ENCODE measurements at regions not wholly inside any gene's neighbourhood (a gene's known extent, or its start where the extent isn't known, plus 50 kb on each side); places are given as distances from the start of the nearest gene placed in this dataset.

GRCh38 chr1:5559078-5559477, 433.1 kb downstream of the NPHP4 start:
- no peak for ATAC-seq
- intact Hi-C loops (cut with DNase I), result no loop called here
- WGBS (ENCODE audit: insufficient coverage, low coverage, low lambda C conversion rate, missing lambda C conversion rate), result 22% methylated on average over 2 of the region's 2 CpGs

GRCh38 chr1:5555853-5556252, 436.4 kb downstream of the NPHP4 start:
- no peak for TF ChIP-seq POLR2A (IDR thresholded peaks at IDR 0.05)
- TF ChIP-seq, protein P1, sequence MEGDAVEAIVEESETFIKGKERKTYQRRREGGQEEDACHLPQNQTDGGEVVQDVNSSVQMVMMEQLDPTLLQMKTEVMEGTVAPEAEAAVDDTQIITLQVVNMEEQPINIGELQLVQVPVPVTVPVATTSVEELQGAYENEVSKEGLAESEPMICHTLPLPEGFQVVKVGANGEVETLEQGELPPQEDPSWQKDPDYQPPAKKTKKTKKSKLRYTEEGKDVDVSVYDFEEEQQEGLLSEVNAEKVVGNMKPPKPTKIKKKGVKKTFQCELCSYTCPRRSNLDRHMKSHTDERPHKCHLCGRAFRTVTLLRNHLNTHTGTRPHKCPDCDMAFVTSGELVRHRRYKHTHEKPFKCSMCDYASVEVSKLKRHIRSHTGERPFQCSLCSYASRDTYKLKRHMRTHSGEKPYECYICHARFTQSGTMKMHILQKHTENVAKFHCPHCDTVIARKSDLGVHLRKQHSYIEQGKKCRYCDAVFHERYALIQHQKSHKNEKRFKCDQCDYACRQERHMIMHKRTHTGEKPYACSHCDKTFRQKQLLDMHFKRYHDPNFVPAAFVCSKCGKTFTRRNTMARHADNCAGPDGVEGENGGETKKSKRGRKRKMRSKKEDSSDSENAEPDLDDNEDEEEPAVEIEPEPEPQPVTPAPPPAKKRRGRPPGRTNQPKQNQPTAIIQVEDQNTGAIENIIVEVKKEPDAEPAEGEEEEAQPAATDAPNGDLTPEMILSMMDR (IDR thresholded peaks at IDR 0.05), result no peak
- no peaks in the 10 kb centered on the region for H3K9me3 ChIP-seq
- H3K4me1 ChIP-seq, result no peaks in the 10 kb centered on the region
- no peaks in the 10 kb centered on the region for H3K27me3 ChIP-seq
- H3K4me3 ChIP-seq, result no peak overlapping the region
- H3K36me3 ChIP-seq, result no peaks in the 10 kb centered on the region
- no peak overlapping the region for H3K27ac ChIP-seq
- 70% methylated on average over 9 of the region's 9 CpGs for WGBS (ENCODE audit: insufficient coverage, low coverage, low lambda C conversion rate, missing lambda C conversion rate)
- ATAC-seq (no peak), DNase-seq (no peak)
- intact Hi-C loops (cut with DNase I), result no loop called here

More at GRCh38 chr1:5559078-5559477, 433.1 kb downstream of the NPHP4 start:
- Histone ChIP-seq H3K4me3 (no peak overlapping the region), H3K4me1 (no peaks in the 10 kb centered on the region), H3K27me3 (no peaks in the 10 kb centered on the region), H3K27ac (no peak overlapping the region), H3K9me3 (no peaks in the 10 kb centered on the region), H3K36me3 (no peaks in the 10 kb centered on the region)
- no peak for DNase-seq
- TF ChIP-seq, protein P1 (IDR thresholded peaks at IDR 0.05), result no peak
- TF ChIP-seq POLR2A (IDR thresholded peaks at IDR 0.05), result no peak

GRCh38 chr1:5554784-5555183, 437.4 kb downstream of the NPHP4 start:
- TF ChIP-seq, protein P1 (IDR thresholded peaks at IDR 0.05), result no peak
- TF ChIP-seq POLR2A (IDR thresholded peaks at IDR 0.05), result no peak
- no peak for DNase-seq
- H3K27ac ChIP-seq, result no peak overlapping the region
- no peaks in the 10 kb centered on the region for H3K27me3 ChIP-seq
- H3K4me1 ChIP-seq, result no peaks in the 10 kb centered on the region
- 61% methylated on average over 5 of the region's 5 CpGs for WGBS (ENCODE audit: insufficient coverage, low coverage, low lambda C conversion rate, missing lambda C conversion rate)
- H3K9me3 ChIP-seq, result no peaks in the 10 kb centered on the region
- intact Hi-C loops (cut with DNase I), result no loop called here
- H3K36me3 ChIP-seq, result no peaks in the 10 kb centered on the region
- no peak for ATAC-seq
- H3K4me3 ChIP-seq, result no peak overlapping the region

GRCh38 chr1:5554111-5554510, 438.1 kb downstream of the NPHP4 start:
- TF ChIP-seq POLR2A (IDR thresholded peaks at IDR 0.05), result no peak
- TF ChIP-seq, protein P1 (IDR thresholded peaks at IDR 0.05), result no peak
- no peak overlapping the region for H3K27ac ChIP-seq
- intact Hi-C loops (cut with DNase I), result no loop called here
- H3K4me1 ChIP-seq, result no peaks in the 10 kb centered on the region
- H3K27me3 ChIP-seq, result no peaks in the 10 kb centered on the region
- no peak overlapping the region for H3K4me3 ChIP-seq
- no peak for DNase-seq
- no peak for ATAC-seq
- H3K9me3 ChIP-seq, result no peaks in the 10 kb centered on the region
- whole genome bisulfite sequencing (ENCODE audit: insufficient coverage, low coverage, low lambda C conversion rate, missing lambda C conversion rate), result 40% methylated on average over 5 of the region's 6 CpGs
- no peaks in the 10 kb centered on the region for H3K36me3 ChIP-seq

Data from right lobe of liver (tissue), 6 donors.